SK-N-SH (cell line): ENCODE measurements at regions not wholly inside any gene's neighbourhood (a gene's known extent, or its start where the extent isn't known, plus 50 kb on each side); places are given as distances from the start of the nearest gene placed in this dataset.

ENCODE experiments used
- CTCF ChIA-PET: fragments of 300-600, 350-600 bp; formaldehyde crosslinking; extraction: SDS; loops from one replicate; lab custom pipeline; 2021; lab: Yijun Ruan, JAX
- POLR2A ChIA-PET: fragments of 350-600 bp; sonication (Branson Sonifier 250); formaldehyde crosslinking; extraction: SDS; loops from one replicate; lab custom pipeline; 2020; ENCODE audit warnings: antibody characterized with exemption, inconsistent platforms; lab: Yijun Ruan, JAX
- DNase-seq: peaks from one replicate; pipeline ENCODE4 v3.0.0; 2012
- H2AFZ ChIP-seq: fragments of 200-600 bp; sonication (generic); 2 replicates; pipeline ENCODE4 v1.8.1; 2016; ENCODE audit warnings: antibody characterized with exemption, mild to moderate bottlenecking, low read depth
- H3F3A ChIP-seq: fragments of 200-600 bp; sonication (generic); replicated peaks from 2 replicates; pipeline ENCODE3; 2016; ENCODE audit warnings: antibody characterized with exemption, mild to moderate bottlenecking; ENCODE audit not compliant: insufficient read depth
- H3K27ac ChIP-seq, 2 experiments: fragments of 200-500 bp in 1 of 2; fragments of 200-600 bp in 1 of 2; sonication (Bioruptor generic) in 1 of 2; sonication (generic), shearing (Covaris generic) in 1 of 2; 2 replicates each; pipeline versions ENCODE4 v1.5.1 to v1.6.1; 2014 to 2016; ENCODE audit warnings: low read depth in 2 of 2, inconsistent platforms in 1 of 2, low read length in 1 of 2, mild to moderate bottlenecking in 1 of 2, mixed read lengths in 1 of 2
- H3K27me3 ChIP-seq: fragments of 200-600 bp; sonication (generic), shearing (Covaris generic); 2 replicates; pipeline ENCODE4 v1.6.1; 2016; ENCODE audit warnings: mixed run types; ENCODE audit not compliant: insufficient read depth
- H3K36me3 ChIP-seq, 2 experiments: fragments of 200-500 bp in 1 of 2; fragments of 200-600 bp in 1 of 2; sonication (Bioruptor generic) in 1 of 2; sonication (generic) in 1 of 2; replicated peaks in 1 of 2; 2 replicates each; pipeline versions ENCODE3 to v1.5.1; 2014 to 2016; ENCODE audit warnings: low read length in 1 of 2, mild to moderate bottlenecking in 1 of 2; ENCODE audit not compliant: insufficient read depth in 2 of 2, control insufficient read depth in 1 of 2
- H3K4me1 ChIP-seq, 2 experiments: fragments of 200-500 bp in 1 of 2; fragments of 200-600 bp in 1 of 2; sonication (Bioruptor generic) in 1 of 2; sonication (generic), shearing (Covaris generic) in 1 of 2; 2 replicates each; pipeline versions ENCODE4 v1.5.1 to v1.6.1; 2014 to 2016; ENCODE audit warnings: low read depth in 1 of 2, low read length in 1 of 2, mixed run types in 1 of 2; ENCODE audit not compliant: insufficient read depth in 2 of 2, control insufficient read depth in 1 of 2
- H3K4me2 ChIP-seq: fragments of 200-600 bp; sonication (generic), shearing (Covaris generic); 2 replicates; pipeline ENCODE4 v1.6.1; 2017; ENCODE audit warnings: mixed run types
- H3K4me3 ChIP-seq, 2 experiments: fragments of 200-500 bp in 1 of 2; fragments of 200-600 bp in 1 of 2; sonication (Bioruptor generic) in 1 of 2; sonication (generic), shearing (Covaris generic) in 1 of 2; 2 replicates each; pipeline versions ENCODE4 v1.5.1 to v1.8.1; 2014 to 2016; ENCODE audit warnings: low read depth in 2 of 2, inconsistent platforms in 1 of 2, low read length in 1 of 2, mild to moderate bottlenecking in 1 of 2, mixed read lengths in 1 of 2, moderate library complexity in 1 of 2
- H3K79me2 ChIP-seq: fragments of 200-600 bp; sonication (generic); 2 replicates; pipeline ENCODE4 v1.8.1; 2017; ENCODE audit warnings: mild to moderate bottlenecking; ENCODE audit not compliant: insufficient read depth
- H3K9ac ChIP-seq: fragments of 200-600 bp; sonication (generic); 2 replicates; pipeline ENCODE4 v1.6.1; 2017; ENCODE audit warnings: mixed run types
- H3K9me2 ChIP-seq: fragments of 200-600 bp; sonication (generic); 2 replicates; pipeline ENCODE4 v1.6.1; 2017; ENCODE audit warnings: mixed run types
- H3K9me3 ChIP-seq: fragments of 200-600 bp; sonication (generic); 2 replicates; pipeline ENCODE4 v1.6.1; 2017; ENCODE audit warnings: mixed run types, mild to moderate bottlenecking, moderate library complexity
- H4K20me1 ChIP-seq: fragments of 200-600 bp; sonication (generic); 2 replicates; pipeline ENCODE4 v1.6.1; 2017; ENCODE audit warnings: mild to moderate bottlenecking, mixed run types; ENCODE audit not compliant: insufficient read depth
- EP300 ChIP-seq, 2 experiments: IDR thresholded peaks; 2 replicates each; pipeline versions ENCODE4 v1.4.0 to v1.6.1; 2012; ENCODE audit warnings: borderline replicate concordance in 1 of 2, low read depth in 1 of 2, low read length in 1 of 2
- FOSL2 ChIP-seq: IDR thresholded peaks from 2 replicates; pipeline ENCODE4 v1.4.0; 2012; ENCODE audit warnings: low read depth, mild to moderate bottlenecking, moderate library complexity, borderline replicate concordance
- FOXM1 ChIP-seq: IDR thresholded peaks from 2 replicates; pipeline ENCODE4 v1.4.0; 2012; ENCODE audit warnings: low read depth, mild to moderate bottlenecking
- GABPA ChIP-seq: IDR thresholded peaks from 2 replicates; pipeline ENCODE4 v1.4.0; 2012; ENCODE audit warnings: low read depth, mild to moderate bottlenecking
- JUND ChIP-seq: IDR thresholded peaks from 2 replicates; pipeline ENCODE4 v1.4.0; 2012
- MEF2A ChIP-seq: IDR thresholded peaks from 2 replicates; pipeline ENCODE4 v1.4.0; 2012; ENCODE audit warnings: low read depth, borderline replicate concordance
- NFIC ChIP-seq: IDR thresholded peaks from 2 replicates; pipeline ENCODE4 v1.4.0; 2012; ENCODE audit warnings: borderline replicate concordance
- NRF1 ChIP-seq: IDR thresholded peaks from 2 replicates; pipeline ENCODE4 v1.6.1; 2012; ENCODE audit warnings: low read depth, mild to moderate bottlenecking, low read length
- PBX3 ChIP-seq: IDR thresholded peaks from 2 replicates; pipeline ENCODE4; 2012
- POLR2AphosphoS5 ChIP-seq: IDR thresholded peaks from 2 replicates; pipeline ENCODE4 v1.6.1; 2012; ENCODE audit warnings: low read depth, low read length
- RCOR1 ChIP-seq: fragments of 150-350 bp; IDR thresholded peaks from 2 replicates; pipeline ENCODE4 v1.6.1; 2017; ENCODE audit warnings: antibody characterized with exemption, low read length
- RFX5 ChIP-seq: IDR thresholded peaks from 2 replicates; pipeline ENCODE4 v1.6.1; 2012; ENCODE audit warnings: mild to moderate bottlenecking, improper control_type of control experiment, low read length
- RXRA ChIP-seq: IDR thresholded peaks from 2 replicates; pipeline ENCODE4 v1.4.0; 2012; ENCODE audit warnings: low read depth, mild to moderate bottlenecking, borderline replicate concordance
- TCF12 ChIP-seq: IDR thresholded peaks from 2 replicates; pipeline ENCODE4 v1.4.0; 2012
- TEAD4 ChIP-seq: IDR thresholded peaks from 2 replicates; pipeline ENCODE4 v1.4.0; 2012; ENCODE audit warnings: mild to moderate bottlenecking, borderline replicate concordance; ENCODE audit not compliant: insufficient read depth
- USF1 ChIP-seq: IDR thresholded peaks from 2 replicates; pipeline ENCODE4 v1.4.0; 2012; ENCODE audit warnings: low read depth, borderline replicate concordance
- YY1 ChIP-seq: IDR thresholded peaks from 2 replicates; pipeline ENCODE4 v1.4.0; 2012; ENCODE audit warnings: low read depth, mild to moderate bottlenecking
- ZBTB33 ChIP-seq: IDR thresholded peaks from 2 replicates; pipeline ENCODE4 v1.4.0; 2012; ENCODE audit warnings: low read depth, borderline replicate concordance
- WGBS: methylation state at CpG from one replicate; pipeline ENCODE4 v1.1.6; 2017; ENCODE audit warnings: low lambda C conversion rate; 5-methylcytosine and 5-hydroxymethylcytosine counted together

GRCh38 chr5:89458332-89458656 lies 575.3 kb upstream of the MEF2C start:
- H3K4me1 ChIP-seq, result peaks cover 0 to 4% of the 10 kb centered on the region in 2 experiments; a peak in 1 of 4 replicates
- H3K27me3 ChIP-seq, result no peaks in the 10 kb centered on the region
- WGBS, result 80% methylated on average over 1 of the region's 1 CpG
- CTCF ChIA-PET, result no interaction called here
- no peaks in the 10 kb centered on the region for H3K79me2 ChIP-seq
- H3K9ac ChIP-seq, result no peak overlapping the region
- H3K36me3 ChIP-seq, result no peaks in the 10 kb centered on the region
- DNase-seq, result no peak
- H3K4me3 ChIP-seq, result no peak overlapping the region
- H4K20me1 ChIP-seq, result no peaks in the 10 kb centered on the region
- H3K27ac ChIP-seq, result peak overlapping the region; percentile 8 to 64; a peak in 3 of 4 replicates
- H3F3A ChIP-seq, result peaks cover 16% of the 10 kb centered on the region
- POLR2A ChIA-PET, result no interaction called here
- H2AFZ ChIP-seq, result 0 out of 2 replicates have a peak overlapping the region, but pooled peaks have one; percentile 30
- H3K4me2 ChIP-seq, result peak overlapping the region; percentile 53; the same call in 1 of the 2 replicates
- no peaks in the 10 kb centered on the region for H3K9me3 ChIP-seq
- TF ChIP-seq YY1 (no peak), FOSL2 (no peak), PBX3 (no peak), EP300 (IDR thresholded peaks at IDR 0.05; ENCODE audit: borderline replicate concordance in 1 of 2, low read depth in 1 of 2, low read length in 1 of 2) (no peak), POLR2AphosphoS5 (no peak), RFX5 (no peak), USF1 (no peak), TEAD4 (no peak), NRF1 (no peak), FOXM1 (no peak), RXRA (no peak), JUND (no peak)
- H3K9me2 ChIP-seq, result no peaks in the 10 kb centered on the region

GRCh38 chr5:89457411-89458331 lies 574.7 kb upstream of the MEF2C start:
- 53% methylated on average over 6 of the region's 6 CpGs for WGBS
- DNase-seq, result no peak
- TF ChIP-seq RCOR1, result no peak
- TF ChIP-seq RFX5, result no peak
- TF ChIP-seq GABPA, result no peak
- peak; percentile 33; the same call in 1 of the 2 replicates for TF ChIP-seq JUND
- TF ChIP-seq PBX3, result peak; percentile 12; the same call in 1 of the 2 replicates
- TF ChIP-seq ZBTB33, result no peak
- TF ChIP-seq TCF12, result peak; percentile 54
- TF ChIP-seq MEF2A, result peak; percentile 53; the same call in 1 of the 2 replicates
- peak in 1 of 2 experiments; percentile 49; a peak in 1 of 4 replicates for TF ChIP-seq EP300 (IDR thresholded peaks at IDR 0.05; ENCODE audit: borderline replicate concordance in 1 of 2, low read depth in 1 of 2, low read length in 1 of 2)
- peak; percentile 56; the same call in 1 of the 2 replicates for TF ChIP-seq FOSL2
- TF ChIP-seq YY1, result no peak
- peak; percentile 71 for TF ChIP-seq NFIC
- H3K36me3 ChIP-seq, result no peaks in the 10 kb centered on the region
- POLR2A ChIA-PET, result no interaction called here
- H3K27ac ChIP-seq, result peak overlapping the region; percentile 47 to 64; a peak in 3 of 4 replicates
- no peaks in the 10 kb centered on the region for H3K79me2 ChIP-seq
- H3K4me1 ChIP-seq, result peaks cover 0 to 4% of the 10 kb centered on the region in 2 experiments; a peak in 1 of 4 replicates
- no peaks in the 10 kb centered on the region for H3K27me3 ChIP-seq
- no peak overlapping the region for H3K4me3 ChIP-seq
- no peaks in the 10 kb centered on the region for H3K9me2 ChIP-seq
- no peaks in the 10 kb centered on the region for H4K20me1 ChIP-seq
- CTCF ChIA-PET, result interaction anchor here (0.5 kb wide), 1 partner anchor 808 kb away, joined by 4 read pairs; no protein-coding TSS in a partner anchor
- peak overlapping the region; percentile 53; the same call in 1 of the 2 replicates for H3K4me2 ChIP-seq
- H3F3A ChIP-seq, result peaks cover 16% of the 10 kb centered on the region
- no peaks in the 10 kb centered on the region for H3K9me3 ChIP-seq
- no peak overlapping the region for H3K9ac ChIP-seq
- H2AFZ ChIP-seq, result peak overlapping the region; percentile 35
